Hepatocyte (in vitro differentiated cells): ENCODE measurements at regions not wholly inside any gene's neighbourhood (a gene's known extent, or its start where the extent isn't known, plus 50 kb on each side); places are given as distances from the start of the nearest gene placed in this dataset.

ENCODE experiments used
- CTCF ChIP-seq: fragments of 200-600 bp; sonication (generic); IDR thresholded peaks from 2 replicates; pipeline ENCODE4 v1.5.1; 2016; ENCODE audit warnings: antibody characterized with exemption, mild to moderate bottlenecking; ENCODE audit not compliant: poor library complexity
- EZH2 ChIP-seq: fragments of 200-600 bp; sonication (generic); IDR thresholded peaks from 2 replicates; pipeline ENCODE4 v1.6.1; 2016; ENCODE audit warnings: antibody characterized with exemption, mild to moderate bottlenecking, borderline replicate concordance
- EZH2phosphoT487 ChIP-seq: fragments of 200-600 bp; sonication (generic); IDR thresholded peaks from one replicate; pipeline ENCODE4 v1.6.1; 2018; ENCODE audit warnings: antibody characterized with exemption, mild to moderate bottlenecking, low read depth, moderate library complexity; ENCODE audit not compliant: unreplicated experiment, severe bottlenecking

GRCh38 chr10:23522345-23522744, 83.5 kb downstream of the OTUD1 start:
- TF ChIP-seq CTCF (no peak), EZH2phosphoT487 (no peak), EZH2 (no peak)
